IMR-90 (cell line): ENCODE measurements at regions not wholly inside any gene's neighbourhood (a gene's known extent, or its start where the extent isn't known, plus 50 kb on each side); places are given as distances from the start of the nearest gene placed in this dataset.

Experiments used
- ATAC-seq: fragments of 200-7000 bp; cut with Tn5 transposase; 2 replicates; pipeline ENCODE4 v1.9.1; 2020; ENCODE audit warnings: low read depth, mild to moderate bottlenecking, moderate library complexity
- BruUV-seq: library from RNA; stranded (reverse); fragments of 400-500 nt; replicated peaks from 2 replicates; lab custom pipeline; 2021; lab: Mats Ljungman, UMichigan
- CTCF ChIA-PET: fragments of 300-600 bp; formaldehyde crosslinking; extraction: SDS; loops from one replicate; lab custom pipeline; 2021; ENCODE audit warnings: antibody characterized with exemption; lab: Yijun Ruan, JAX
- POLR2A ChIA-PET: fragments of 300-600 bp; sonication (Branson Sonifier 250); formaldehyde crosslinking; loops from one replicate; lab custom pipeline; 2022; ENCODE audit warnings: antibody characterized with exemption; ENCODE audit not compliant: unreplicated experiment; lab: Charles Lee
- DNase-seq: peaks from one replicate; pipeline ENCODE4 v3.0.0; 2013
- H2AFZ ChIP-seq: replicated peaks from 2 replicates; pipeline ENCODE3; 2013; ENCODE audit warnings: low read length, mild to moderate bottlenecking; ENCODE audit not compliant: poor library complexity
- H2AK5ac ChIP-seq: 2 replicates; pipeline ENCODE4 v1.6.1; 2013; ENCODE audit warnings: low read depth, low read length, inconsistent platforms
- H2AK9ac ChIP-seq: replicated peaks from 2 replicates; pipeline ENCODE3; 2013; ENCODE audit warnings: mild to moderate bottlenecking, low read depth, low read length, moderate library complexity; ENCODE audit not compliant: poor library complexity
- H2BK120ac ChIP-seq: 2 replicates; pipeline ENCODE4 v1.6.1; 2013; ENCODE audit warnings: low read depth, low read length, inconsistent platforms
- H2BK15ac ChIP-seq: 3 replicates; pipeline ENCODE4 v1.6.1; 2013; ENCODE audit warnings: low read depth, low read length, inconsistent platforms
- H2BK20ac ChIP-seq: 2 replicates; pipeline ENCODE4 v1.6.1; 2013; ENCODE audit warnings: low read depth, mild to moderate bottlenecking, inconsistent platforms, low read length, moderate library complexity
- H2BK5ac ChIP-seq: 2 replicates; pipeline ENCODE4 v1.6.1; 2013; ENCODE audit warnings: mild to moderate bottlenecking, low read depth, low read length, inconsistent platforms; ENCODE audit not compliant: poor library complexity, severe bottlenecking
- H3K14ac ChIP-seq: replicated peaks from 2 replicates; pipeline ENCODE4 v1.6.1; 2013; ENCODE audit warnings: low read depth, low read length, inconsistent platforms
- H3K18ac ChIP-seq: 2 replicates; pipeline ENCODE4 v1.6.1; 2013; ENCODE audit warnings: low read depth, low read length, control low read depth
- H3K23ac ChIP-seq: 2 replicates; pipeline ENCODE4 v1.6.1; 2013; ENCODE audit warnings: low read depth, low read length, inconsistent platforms
- H3K27ac ChIP-seq: 2 replicates; pipeline ENCODE4 v1.5.1; 2013; ENCODE audit warnings: mild to moderate bottlenecking, control low read depth, low read length; ENCODE audit not compliant: insufficient read depth
- H3K27me3 ChIP-seq: 2 replicates; pipeline ENCODE4 v1.6.1; 2013; ENCODE audit warnings: low read length; ENCODE audit not compliant: control insufficient read depth, insufficient read depth
- H3K36me3 ChIP-seq: 2 replicates; pipeline ENCODE4 v1.6.1; 2013; ENCODE audit warnings: low read length, mixed read lengths; ENCODE audit not compliant: control insufficient read depth, insufficient read depth
- H3K4ac ChIP-seq: 2 replicates; pipeline ENCODE4 v1.6.1; 2013; ENCODE audit warnings: low read depth, low read length, inconsistent platforms
- H3K4me1 ChIP-seq: 2 replicates; pipeline ENCODE4 v1.6.1; 2013; ENCODE audit warnings: low read length, mixed read lengths; ENCODE audit not compliant: control insufficient read depth, insufficient read depth
- H3K4me2 ChIP-seq: 2 replicates; pipeline ENCODE4 v1.6.1; 2013; ENCODE audit warnings: low read depth, mild to moderate bottlenecking, control low read depth, low read length, moderate library complexity
- H3K4me3 ChIP-seq: 2 replicates; pipeline ENCODE4 v1.5.1; 2013; ENCODE audit warnings: low read depth, mild to moderate bottlenecking, control low read depth, low read length, moderate library complexity; ENCODE audit not compliant: insufficient read depth
- H3K56ac ChIP-seq: 2 replicates; pipeline ENCODE4 v1.6.1; 2013; ENCODE audit warnings: low read length, inconsistent platforms; ENCODE audit not compliant: insufficient read depth; ENCODE audit errors: extremely low read depth
- H3K79me1 ChIP-seq, 2 experiments: 2 replicates each; pipeline ENCODE4 v1.6.1; 2013; ENCODE audit warnings: low read length in 2 of 2, inconsistent platforms in 1 of 2, low read depth in 1 of 2
- H3K9ac ChIP-seq: 2 replicates; pipeline ENCODE4 v1.6.1; 2013; ENCODE audit warnings: low read depth, low read length, control low read depth
- H3K9me1 ChIP-seq: 2 replicates; pipeline ENCODE4 v1.6.1; 2013; ENCODE audit warnings: low read length, inconsistent platforms; ENCODE audit not compliant: insufficient read depth
- H3K9me3 ChIP-seq: 2 replicates; pipeline ENCODE4 v1.6.1; 2013; ENCODE audit warnings: low read length; ENCODE audit not compliant: control insufficient read depth, insufficient read depth
- H4K20me1 ChIP-seq: 2 replicates; pipeline ENCODE4 v1.6.1; 2013; ENCODE audit warnings: low read length, inconsistent platforms; ENCODE audit not compliant: insufficient read depth
- H4K5ac ChIP-seq: 2 replicates; pipeline ENCODE4 v1.6.1; 2013; ENCODE audit warnings: mild to moderate bottlenecking, low read depth, low read length, control low read depth
- H4K8ac ChIP-seq, 2 experiments: 2 replicates each; pipeline ENCODE4 v1.6.1; 2013; ENCODE audit warnings: low read depth in 2 of 2, low read length in 2 of 2, control low read depth in 1 of 2, inconsistent platforms in 1 of 2
- H4K91ac ChIP-seq: 2 replicates; pipeline ENCODE4 v1.6.1; 2013; ENCODE audit warnings: low read depth, low read length, inconsistent platforms; ENCODE audit not compliant: insufficient read depth
- CEBPB ChIP-seq: IDR thresholded peaks from 2 replicates; pipeline ENCODE4 v1.6.1; 2012; ENCODE audit warnings: low read depth, low read length, improper control_type of control experiment
- CHD1 ChIP-seq: IDR thresholded peaks from 2 replicates; pipeline ENCODE4 v1.6.1; 2012; ENCODE audit warnings: low read depth, low read length, improper control_type of control experiment
- CTCF ChIP-seq: conservative IDR thresholded peaks from 2 replicates; pipeline ENCODE4 v1.5.1; 2012; ENCODE audit warnings: mild to moderate bottlenecking, low read depth, low read length, improper control_type of control experiment
- ELK1 ChIP-seq: fragments of 150-350 bp; IDR thresholded peaks from 2 replicates; pipeline ENCODE4 v1.6.1; 2016; ENCODE audit warnings: low read depth, mild to moderate bottlenecking, low read length, moderate library complexity, borderline replicate concordance
- FOS ChIP-seq: fragments of 150-350 bp; IDR thresholded peaks from 2 replicates; pipeline ENCODE4 v1.6.1; 2016; ENCODE audit warnings: low read depth, low read length
- MAFK ChIP-seq: IDR thresholded peaks from 2 replicates; pipeline ENCODE4 v1.6.1; 2012; ENCODE audit warnings: low read depth, low read length, improper control_type of control experiment
- MAZ ChIP-seq: IDR thresholded peaks from 2 replicates; pipeline ENCODE4 v1.6.1; 2012; ENCODE audit warnings: low read depth, mild to moderate bottlenecking, low read length, improper control_type of control experiment, moderate library complexity, borderline replicate concordance
- MXI1 ChIP-seq: IDR thresholded peaks from 2 replicates; pipeline ENCODE4 v1.6.1; 2012; ENCODE audit warnings: low read depth, mild to moderate bottlenecking, low read length, moderate library complexity, borderline replicate concordance
- NFE2L2 ChIP-seq: fragments of 150-350 bp; IDR thresholded peaks from 2 replicates; pipeline ENCODE4 v1.6.1; 2016; ENCODE audit warnings: low read depth, mild to moderate bottlenecking, low read length
- POLR2A ChIP-seq: IDR thresholded peaks from 2 replicates; pipeline ENCODE4 v1.6.1; 2012; ENCODE audit warnings: mild to moderate bottlenecking, low read depth, low read length
- RAD21 ChIP-seq: IDR thresholded peaks from 2 replicates; pipeline ENCODE4 v1.6.1; 2012; ENCODE audit warnings: low read length, improper control_type of control experiment
- RCOR1 ChIP-seq: IDR thresholded peaks from 2 replicates; pipeline ENCODE4 v1.6.1; 2012; ENCODE audit warnings: mild to moderate bottlenecking, low read length, improper control_type of control experiment; ENCODE audit not compliant: insufficient replicate concordance
- RFX5 ChIP-seq: IDR thresholded peaks from 2 replicates; pipeline ENCODE4 v1.8.0; 2012; ENCODE audit warnings: low read depth, mild to moderate bottlenecking, low read length, moderate library complexity
- USF2 ChIP-seq: fragments of 150-350 bp; IDR thresholded peaks from 2 replicates; pipeline ENCODE4 v1.6.1; 2017; ENCODE audit warnings: mild to moderate bottlenecking, antibody characterized with exemption, low read length, low read depth
- WGBS, 2 experiments: methylation state at CpG; one replicate each; pipeline versions ENCODE4 v1.1.5 to v1.1.7; 2013; ENCODE audit warnings: missing lambda C conversion rate in 2 of 2; ENCODE audit not compliant: insufficient read length in 1 of 2; ENCODE audit errors: extremely low coverage in 2 of 2; 5-methylcytosine and 5-hydroxymethylcytosine counted together
- dilution Hi-C: fragments of 300-500 bp; cut with HindIII; formaldehyde crosslinking; loops from one replicate; pipeline ENCODE4 v1.14.3; 2018; ENCODE audit warnings: low sequenced_read_pairs; ENCODE audit not compliant: unreplicated experiment
- in situ Hi-C: fragments of 300-500 bp; cut with MboI; formaldehyde crosslinking; loops from 3 replicates; pipeline ENCODE4 v1.14.3; 2019; ENCODE audit warnings: low sequenced_read_pairs, inconsistent platforms, mixed read lengths
- intact Hi-C: fragments of 100-400 bp; cut with micrococcal nuclease; formaldehyde crosslinking; loops from 2 replicates; pipeline ENCODE4 v1.10.0; 2022

DNA sequence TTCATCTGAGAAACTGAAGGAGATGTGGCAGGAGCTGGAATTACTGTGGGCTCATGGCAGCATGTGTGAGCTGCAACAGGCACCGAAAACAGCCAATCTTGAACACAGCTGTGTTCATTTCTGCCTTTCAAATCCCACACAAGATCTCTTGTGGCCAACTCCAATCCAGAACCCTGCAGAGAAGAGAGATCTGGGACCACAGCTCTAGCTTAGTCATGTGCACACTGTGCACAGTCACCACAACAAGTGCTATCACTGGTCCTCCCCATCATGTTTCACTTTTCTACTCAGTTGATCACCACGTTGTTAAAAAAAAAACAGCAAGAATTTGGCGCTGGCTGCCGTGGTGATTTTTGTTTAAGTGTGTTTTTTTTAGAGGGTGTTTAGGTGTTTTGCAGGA is 254.5 kb upstream of the ELAC2 start:
- BruUV-seq, result no TSS peak
- H3K9me3 ChIP-seq, result no peaks in the 10 kb centered on the region
- no CpG with 5 or more reads among the region's 4 CpGs for WGBS, 2 experiments
- TF ChIP-seq NFE2L2, result no peak
- TF ChIP-seq MAFK, result no peak
- no peak for TF ChIP-seq CEBPB
- TF ChIP-seq MAZ, result no peak
- no peak for TF ChIP-seq POLR2A
- no peak for TF ChIP-seq FOS
- TF ChIP-seq RAD21, result no peak
- no peak for TF ChIP-seq USF2
- no peak for TF ChIP-seq CHD1
- no peak for TF ChIP-seq CTCF
- TF ChIP-seq MXI1, result no peak
- no peak for TF ChIP-seq RCOR1
- TF ChIP-seq RFX5, result no peak
- no peak for TF ChIP-seq ELK1
- no peak overlapping the region for H4K5ac ChIP-seq
- no peaks in the 10 kb centered on the region for H3K36me3 ChIP-seq
- no peak overlapping the region for H2BK15ac ChIP-seq
- H3K56ac ChIP-seq, result no peak overlapping the region
- H2BK20ac ChIP-seq, result no peak overlapping the region
- in situ Hi-C loops (no loop called here), dilution Hi-C loops (no loop called here), intact Hi-C loops (no loop called here)
- DNase-seq (no peak), ATAC-seq (no peak)
- no peak overlapping the region for H4K91ac ChIP-seq
- peaks cover 10% of the 10 kb centered on the region for H3K27me3 ChIP-seq
- no peak overlapping the region for H3K4ac ChIP-seq
- H3K79me1 ChIP-seq, result no peaks in the 10 kb centered on the region
- H3K9me1 ChIP-seq, result no peaks in the 10 kb centered on the region
- CTCF ChIA-PET, result no interaction called here
- H2AK9ac ChIP-seq, result no peak overlapping the region
- H4K20me1 ChIP-seq, result no peaks in the 10 kb centered on the region
- no peak overlapping the region for H2AFZ ChIP-seq
- H3K14ac ChIP-seq, result no peak overlapping the region
- POLR2A ChIA-PET, result no interaction called here
- no peak overlapping the region for H2AK5ac ChIP-seq
- H3K9ac ChIP-seq, result no peak overlapping the region
- H3K27ac ChIP-seq, result no peak overlapping the region
- H3K4me2 ChIP-seq, result no peak overlapping the region
- no peak overlapping the region for H3K18ac ChIP-seq
- no peak overlapping the region for H3K4me3 ChIP-seq
- H3K4me1 ChIP-seq, result no peaks in the 10 kb centered on the region
- H2BK5ac ChIP-seq, result no peak overlapping the region
- no peak overlapping the region for H3K23ac ChIP-seq
- no peak overlapping the region for H4K8ac ChIP-seq
- H2BK120ac ChIP-seq, result no peak overlapping the region
